Heart left ventricle (tissue), 13 donors: ENCODE measurements at regions not wholly inside any gene's neighbourhood (a gene's known extent, or its start where the extent isn't known, plus 50 kb on each side); places are given as distances from the start of the nearest gene placed in this dataset.

ENCODE experiments used
- POLR2A ChIP-seq, 2 donors: fragments of 450-650 bp; IDR thresholded peaks; one replicate each; pipeline ENCODE4 v1.6.1; 2017; ENCODE audit warnings: antibody characterized with exemption in 2 of 2, mild to moderate bottlenecking in 2 of 2, moderate library complexity in 2 of 2
- TF ChIP-seq, protein P1 (sequence below), 12 donors: fragments of 200-600 bp; sonication (generic) in 4 of 12; IDR thresholded peaks; one replicate each; pipeline versions ENCODE4 v1.5.0 to v1.8.0; 2018 to 2022; ENCODE audit warnings: antibody characterized with exemption in 12 of 12, mild to moderate bottlenecking in 5 of 12
- donor health status: ischemic (EF 13 %, LVEDD 7.1; RV severe dilation, severe dysfunction).
- donor health status: DM: no; HTN: yes; CAD: no.
- donor health status: DM: no; HTN: no; CAD: no.
- donor health status: ischemic (EF 25% LVEDD 6.9; RV normal size, moderate dysfunction).
- donor health status: ischemic (EF 25% LVEDD 5.7; RV mildly dilated, moderate dysfunction).
- donor health status: ischemic (EF 35%, LVEDD 5.7; RV mildly dilated, moderate dysfunction).
- donor health status: nonischemic (EF 11% LVEDD 7.7; RV severe dilation, severe dysfunction).
- donor health status: DM: yes; HTN: yes; CAD: no.
- donor health status: PGD.
- donor health status: ischemic (EF 29% LVEDD 5.4; RV normal size, mild dysfunction).
- donor health status: nonischemic (EF 23%, LVEDD 6.1; RV moderate dilation, normal function).

DNA sequence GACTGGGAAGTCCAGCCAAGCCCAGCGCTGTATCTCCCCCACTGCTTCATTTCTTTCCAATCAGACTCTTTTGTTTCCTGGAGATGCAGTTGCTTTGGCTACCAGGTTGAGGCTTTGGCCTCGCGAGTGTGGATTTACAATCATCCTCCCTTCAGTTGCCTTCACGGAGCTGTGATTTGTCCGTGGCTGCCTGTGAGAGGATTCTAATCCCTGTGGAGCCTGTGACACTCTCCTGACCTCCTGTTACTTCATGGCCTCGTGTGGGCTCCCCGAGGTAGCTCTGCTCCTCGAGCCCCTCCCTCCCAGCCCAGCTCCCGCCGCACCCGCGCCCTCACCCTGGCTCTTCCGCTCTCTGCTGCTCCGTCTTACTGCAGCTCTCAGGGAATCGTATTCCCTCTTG lies 107.2 kb upstream of the STC2 start:
- TF ChIP-seq, protein P1, sequence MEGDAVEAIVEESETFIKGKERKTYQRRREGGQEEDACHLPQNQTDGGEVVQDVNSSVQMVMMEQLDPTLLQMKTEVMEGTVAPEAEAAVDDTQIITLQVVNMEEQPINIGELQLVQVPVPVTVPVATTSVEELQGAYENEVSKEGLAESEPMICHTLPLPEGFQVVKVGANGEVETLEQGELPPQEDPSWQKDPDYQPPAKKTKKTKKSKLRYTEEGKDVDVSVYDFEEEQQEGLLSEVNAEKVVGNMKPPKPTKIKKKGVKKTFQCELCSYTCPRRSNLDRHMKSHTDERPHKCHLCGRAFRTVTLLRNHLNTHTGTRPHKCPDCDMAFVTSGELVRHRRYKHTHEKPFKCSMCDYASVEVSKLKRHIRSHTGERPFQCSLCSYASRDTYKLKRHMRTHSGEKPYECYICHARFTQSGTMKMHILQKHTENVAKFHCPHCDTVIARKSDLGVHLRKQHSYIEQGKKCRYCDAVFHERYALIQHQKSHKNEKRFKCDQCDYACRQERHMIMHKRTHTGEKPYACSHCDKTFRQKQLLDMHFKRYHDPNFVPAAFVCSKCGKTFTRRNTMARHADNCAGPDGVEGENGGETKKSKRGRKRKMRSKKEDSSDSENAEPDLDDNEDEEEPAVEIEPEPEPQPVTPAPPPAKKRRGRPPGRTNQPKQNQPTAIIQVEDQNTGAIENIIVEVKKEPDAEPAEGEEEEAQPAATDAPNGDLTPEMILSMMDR (IDR thresholded peaks at IDR 0.05): no peak
- no peak for TF ChIP-seq POLR2A (IDR thresholded peaks at IDR 0.05)
